Breast epithelium (tissue), 4 donors: ENCODE measurements at regions not wholly inside any gene's neighbourhood (a gene's known extent, or its start where the extent isn't known, plus 50 kb on each side); places are given as distances from the start of the nearest gene placed in this dataset.

ENCODE experiments used
- DNase-seq, 2 donors: peaks; one replicate each; pipeline ENCODE4 v3.0.0-alpha.2; 2019; ENCODE audit warnings: low spot score in 2 of 2
- H3K27ac ChIP-seq, 2 donors: fragments of 200-600 bp; sonication (generic) in 1 of 2; one replicate each; pipeline ENCODE4 v1.5.1; 2016 to 2019; ENCODE audit warnings: mild to moderate bottlenecking in 1 of 2
- H3K27me3 ChIP-seq, 2 donors: fragments of 200-600 bp; sonication (generic) in 1 of 2; one replicate each; pipeline versions ENCODE4 v1.5.1 to v1.6.0; 2017 to 2019; ENCODE audit warnings: control low read depth in 1 of 2, mild to moderate bottlenecking in 1 of 2
- H3K36me3 ChIP-seq: fragments of 200-600 bp; one replicate; pipeline ENCODE4 v1.5.1; 2019
- H3K4me1 ChIP-seq, 2 donors: fragments of 200-600 bp; sonication (generic); one replicate each; pipeline ENCODE4 v1.5.1; 2016 to 2019; ENCODE audit warnings: control low read depth in 1 of 2
- H3K4me3 ChIP-seq, 3 donors: fragments of 200-600 bp; sonication (generic); 1 replicate in 2 of 3; 2 replicates in 1 of 3; pipeline ENCODE4 v1.5.1; 2016 to 2019; ENCODE audit warnings: mild to moderate bottlenecking in 3 of 3, moderate library complexity in 2 of 3
- H3K9me3 ChIP-seq, 2 donors: fragments of 200-600 bp; sonication (generic) in 1 of 2; one replicate each; pipeline ENCODE4 v1.5.1; 2016 to 2019; ENCODE audit warnings: control low read depth in 1 of 2
- POLR2A ChIP-seq: fragments of 450-650 bp; IDR thresholded peaks from one replicate; pipeline ENCODE4 v1.6.1; 2016; ENCODE audit warnings: antibody characterized with exemption, mild to moderate bottlenecking, moderate library complexity
- POLR2AphosphoS5 ChIP-seq, 3 donors: sonication (generic); formaldehyde crosslinking; IDR thresholded peaks; one replicate each; pipeline ENCODE4 v1.6.1; 2017; ENCODE audit warnings: antibody characterized with exemption in 3 of 3
- intact Hi-C: fragments of 100-400 bp; cut with DNase I; formaldehyde crosslinking; loops from one replicate; pipeline ENCODE4 v1.15.1; 2023; ENCODE audit warnings: low total_unique reads
- TF ChIP-seq, protein P1 (sequence below), 3 donors: fragments of 450-650 bp; IDR thresholded peaks; one replicate each; pipeline ENCODE4 v1.5.1; 2016 to 2017; ENCODE audit warnings: antibody characterized with exemption in 3 of 3, mild to moderate bottlenecking in 3 of 3, moderate library complexity in 3 of 3

GRCh38 chr2:41912337-41912736 is 135.5 kb upstream of the PKDCC start:
- no peaks in the 10 kb centered on the region for H3K4me1 ChIP-seq
- DNase-seq: no peak
- intact Hi-C loops: no loop called here
- no peaks in the 10 kb centered on the region for H3K36me3 ChIP-seq
- H3K27me3 ChIP-seq: no peaks in the 10 kb centered on the region
- no peaks in the 10 kb centered on the region for H3K9me3 ChIP-seq
- no peak overlapping the region for H3K4me3 ChIP-seq
- TF ChIP-seq, protein P1, sequence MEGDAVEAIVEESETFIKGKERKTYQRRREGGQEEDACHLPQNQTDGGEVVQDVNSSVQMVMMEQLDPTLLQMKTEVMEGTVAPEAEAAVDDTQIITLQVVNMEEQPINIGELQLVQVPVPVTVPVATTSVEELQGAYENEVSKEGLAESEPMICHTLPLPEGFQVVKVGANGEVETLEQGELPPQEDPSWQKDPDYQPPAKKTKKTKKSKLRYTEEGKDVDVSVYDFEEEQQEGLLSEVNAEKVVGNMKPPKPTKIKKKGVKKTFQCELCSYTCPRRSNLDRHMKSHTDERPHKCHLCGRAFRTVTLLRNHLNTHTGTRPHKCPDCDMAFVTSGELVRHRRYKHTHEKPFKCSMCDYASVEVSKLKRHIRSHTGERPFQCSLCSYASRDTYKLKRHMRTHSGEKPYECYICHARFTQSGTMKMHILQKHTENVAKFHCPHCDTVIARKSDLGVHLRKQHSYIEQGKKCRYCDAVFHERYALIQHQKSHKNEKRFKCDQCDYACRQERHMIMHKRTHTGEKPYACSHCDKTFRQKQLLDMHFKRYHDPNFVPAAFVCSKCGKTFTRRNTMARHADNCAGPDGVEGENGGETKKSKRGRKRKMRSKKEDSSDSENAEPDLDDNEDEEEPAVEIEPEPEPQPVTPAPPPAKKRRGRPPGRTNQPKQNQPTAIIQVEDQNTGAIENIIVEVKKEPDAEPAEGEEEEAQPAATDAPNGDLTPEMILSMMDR (IDR thresholded peaks at IDR 0.05): no peak
- TF ChIP-seq POLR2AphosphoS5 (IDR thresholded peaks at IDR 0.05): no peak
- TF ChIP-seq POLR2A: no peak
- no peak overlapping the region for H3K27ac ChIP-seq

DNA sequence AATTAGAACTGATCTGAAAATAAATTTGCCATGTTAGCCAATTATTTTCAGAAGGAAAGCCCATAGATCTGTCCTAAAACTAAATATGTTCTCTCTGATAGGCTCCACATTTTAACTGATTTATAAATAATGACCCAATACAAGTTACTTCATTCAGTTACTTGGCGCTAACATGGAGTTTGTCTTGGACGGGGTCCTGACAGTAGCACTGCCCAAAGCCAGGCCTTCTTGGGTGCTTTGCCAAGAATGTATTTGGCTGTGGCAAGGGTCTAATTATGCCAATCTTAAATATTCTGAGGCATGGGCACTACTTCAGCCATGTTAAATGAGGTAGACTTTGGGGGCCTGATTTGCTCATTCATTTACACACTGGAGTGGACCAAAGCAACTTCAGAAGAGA is 135.0 kb upstream of the PKDCC start:
- no peaks in the 10 kb centered on the region for H3K9me3 ChIP-seq
- no peaks in the 10 kb centered on the region for H3K27me3 ChIP-seq
- no peak overlapping the region for H3K27ac ChIP-seq
- DNase-seq: no peak
- TF ChIP-seq, protein P1 (IDR thresholded peaks at IDR 0.05): no peak
- TF ChIP-seq POLR2A (no peak), POLR2AphosphoS5 (IDR thresholded peaks at IDR 0.05) (no peak)
- no peaks in the 10 kb centered on the region for H3K4me1 ChIP-seq
- intact Hi-C loops: no loop called here
- H3K4me3 ChIP-seq: no peak overlapping the region
- no peaks in the 10 kb centered on the region for H3K36me3 ChIP-seq

DNA sequence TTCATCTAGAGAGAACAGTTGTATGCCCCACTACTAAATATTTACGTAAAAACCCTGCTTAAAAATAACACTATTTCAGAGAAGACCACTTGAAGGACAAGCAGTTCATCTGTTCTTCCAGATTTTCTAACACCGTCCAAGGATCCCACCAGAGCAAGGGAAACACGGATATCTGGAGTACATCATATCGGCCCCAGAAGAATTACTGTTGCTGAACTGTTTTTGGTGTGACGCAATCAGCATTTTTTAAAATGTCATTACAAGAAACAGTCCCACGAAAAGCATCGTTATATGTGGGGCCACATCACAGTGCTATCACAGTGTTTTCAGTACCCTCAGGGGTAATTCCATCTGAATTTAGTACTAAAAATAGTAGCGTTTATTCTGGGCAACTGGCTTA is 134.5 kb upstream of the PKDCC start:
- H3K9me3 ChIP-seq: no peaks in the 10 kb centered on the region
- H3K4me1 ChIP-seq: no peaks in the 10 kb centered on the region
- no peaks in the 10 kb centered on the region for H3K36me3 ChIP-seq
- H3K27me3 ChIP-seq: no peaks in the 10 kb centered on the region
- DNase-seq: no peak
- H3K27ac ChIP-seq: no peak overlapping the region
- TF ChIP-seq, protein P1 (IDR thresholded peaks at IDR 0.05): no peak
- no peak for TF ChIP-seq POLR2AphosphoS5 (IDR thresholded peaks at IDR 0.05)
- TF ChIP-seq POLR2A: no peak
- H3K4me3 ChIP-seq: no peak overlapping the region
- intact Hi-C loops: no loop called here

DNA sequence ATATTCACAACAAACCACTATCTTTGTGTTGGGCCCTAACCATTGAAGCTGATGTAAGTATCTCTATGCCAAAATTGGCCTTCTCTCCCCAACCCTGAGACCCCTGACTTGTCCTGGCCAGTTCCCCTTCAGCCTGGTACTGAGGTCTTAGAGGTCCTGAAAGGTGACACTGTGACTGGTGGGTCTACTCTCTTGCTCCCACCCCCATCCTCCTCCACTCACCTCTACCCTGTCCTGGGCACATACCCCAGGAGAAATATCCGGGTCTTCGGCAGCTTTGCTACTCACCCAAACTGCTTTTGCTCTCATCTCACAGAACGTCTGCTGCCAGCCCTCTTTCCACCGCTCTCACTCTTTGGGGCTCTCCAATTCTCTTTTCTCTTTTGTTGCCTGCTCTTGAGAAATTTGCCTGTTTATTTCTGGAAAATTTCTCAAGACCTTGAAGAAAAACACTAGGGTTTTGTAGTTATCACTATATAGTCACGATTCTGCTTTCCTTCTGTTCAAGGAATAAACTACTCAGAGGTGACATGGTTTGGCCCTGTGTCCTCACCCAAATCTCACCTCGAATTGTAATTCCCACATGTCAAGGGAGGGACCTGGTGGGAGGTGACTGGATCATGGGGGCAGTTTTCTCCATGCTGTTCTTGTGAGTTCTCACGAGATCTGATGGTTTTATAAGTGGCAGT is 133.8 kb upstream of the PKDCC start:
- intact Hi-C loops: no loop called here
- no peaks in the 10 kb centered on the region for H3K4me1 ChIP-seq
- H3K27me3 ChIP-seq: no peaks in the 10 kb centered on the region
- peak overlapping the region in 1 of 2 donors; percentile 14 for H3K27ac ChIP-seq
- TF ChIP-seq POLR2A: no peak
- TF ChIP-seq, protein P1 (IDR thresholded peaks at IDR 0.05): no peak
- TF ChIP-seq POLR2AphosphoS5 (IDR thresholded peaks at IDR 0.05): no peak
- H3K9me3 ChIP-seq: no peaks in the 10 kb centered on the region
- DNase-seq: no peak
- H3K4me3 ChIP-seq: no peak overlapping the region
- no peaks in the 10 kb centered on the region for H3K36me3 ChIP-seq

DNA sequence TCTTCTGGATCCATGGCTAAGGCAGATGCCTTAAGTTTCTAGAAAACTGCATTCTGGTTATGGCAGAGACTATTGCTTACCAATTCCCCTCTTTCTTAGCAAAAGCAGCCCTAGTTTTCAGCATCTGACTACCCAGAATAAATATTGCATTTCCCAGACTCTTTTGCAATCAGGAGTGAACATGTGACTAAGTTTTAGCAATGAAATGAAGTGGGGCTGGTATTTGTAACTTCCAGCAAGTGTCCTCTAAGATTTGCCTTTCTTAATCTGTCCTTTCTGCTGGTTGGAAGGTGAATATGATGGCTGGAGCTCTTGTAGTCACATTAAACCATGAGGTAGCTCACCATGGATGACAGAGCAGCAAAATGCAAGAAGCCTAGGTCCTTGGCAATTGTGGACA is 132.9 kb upstream of the PKDCC start:
- Histone ChIP-seq H3K4me3 (no peak overlapping the region), H3K27me3 (no peaks in the 10 kb centered on the region), H3K9me3 (no peaks in the 10 kb centered on the region), H3K4me1 (no peaks in the 10 kb centered on the region), H3K36me3 (no peaks in the 10 kb centered on the region), H3K27ac (no peak overlapping the region)
- TF ChIP-seq POLR2A (no peak), POLR2AphosphoS5 (IDR thresholded peaks at IDR 0.05) (no peak)
- TF ChIP-seq, protein P1 (IDR thresholded peaks at IDR 0.05): no peak
- no peak for DNase-seq
- intact Hi-C loops: no loop called here
